ENCODE measurements at regions not wholly inside any gene's neighbourhood (a gene's known extent, or its start where the extent isn't known, plus 50 kb on each side); places are given as distances from the start of the nearest gene placed in this dataset.
"Not testable (repeated sequence)": the region's sequence is repeated elsewhere in the genome, so short reads cannot be mapped to it uniquely, and the experiment has no call there.

- not testable (repeated sequence) for TF ChIP-seq CTCF (IDR thresholded peaks at IDR 0.05; ENCODE audit: insufficient read depth, low read depth, low read length); EZH2 (IDR thresholded peaks at IDR 0.05; ENCODE audit: insufficient read depth, low read length)
These were observed 63.8 kb downstream of the CLEC18A start for GRCh38 chr16:70014915-70015314.

All from astrocyte (in vitro differentiated cells and primary cell).